ES-I3 (cell line): ENCODE measurements at regions not wholly inside any gene's neighbourhood (a gene's known extent, or its start where the extent isn't known, plus 50 kb on each side); places are given as distances from the start of the nearest gene placed in this dataset.

Experiments
- H3K36me3 ChIP-seq: 2 replicates; pipeline ENCODE4 v1.6.1; 2013; ENCODE audit warnings: mild to moderate bottlenecking, low read length, control low read depth, moderate library complexity; ENCODE audit not compliant: insufficient read depth
- H3K4me1 ChIP-seq: 2 replicates; pipeline ENCODE4 v1.6.1; 2013; ENCODE audit warnings: mild to moderate bottlenecking, control low read depth, low read length; ENCODE audit not compliant: insufficient read depth
- H3K9ac ChIP-seq: 2 replicates; pipeline ENCODE4 v1.6.1; 2013; ENCODE audit warnings: low read depth, mild to moderate bottlenecking, low read length, moderate library complexity
- H3K9me3 ChIP-seq: 2 replicates; pipeline ENCODE4 v1.6.1; 2013; ENCODE audit warnings: mild to moderate bottlenecking, low read length, moderate library complexity; ENCODE audit not compliant: control insufficient read depth, insufficient read depth

GRCh38 chr14:53601409-53601808 lies 355.2 kb downstream of the BMP4 start:
- Histone ChIP-seq H3K9ac (no peak overlapping the region), H3K9me3 (no peaks in the 10 kb centered on the region), H3K36me3 (no peaks in the 10 kb centered on the region), H3K4me1 (no peaks in the 10 kb centered on the region; the same call in 1 of the 2 replicates)

- Histone ChIP-seq H3K9me3 (no peaks in the 10 kb centered on the region), H3K36me3 (no peaks in the 10 kb centered on the region), H3K4me1 (no peaks in the 10 kb centered on the region; the same call in 1 of the 2 replicates), H3K9ac (no peak overlapping the region)
Observed at GRCh38 chr14:53599221-53599945, 357.2 kb downstream of the BMP4 start.

GRCh38 chr14:53596853-53597525 lies 359.6 kb downstream of the BMP4 start:
- no peaks in the 10 kb centered on the region; the same call in 1 of the 2 replicates for H3K4me1 ChIP-seq

GRCh38 chr14:53591816-53592215 lies 364.8 kb downstream of the BMP4 start:
- Histone ChIP-seq H3K36me3 (no peaks in the 10 kb centered on the region), H3K9ac (no peak overlapping the region), H3K9me3 (no peaks in the 10 kb centered on the region), H3K4me1 (no peaks in the 10 kb centered on the region)

More at GRCh38 chr14:53596853-53597525, 359.6 kb downstream of the BMP4 start:
- H3K36me3 ChIP-seq: no peaks in the 10 kb centered on the region
- H3K9ac ChIP-seq: no peak overlapping the region
- no peaks in the 10 kb centered on the region for H3K9me3 ChIP-seq

- Histone ChIP-seq H3K4me1 (no peaks in the 10 kb centered on the region), H3K9ac (no peak overlapping the region), H3K36me3 (no peaks in the 10 kb centered on the region), H3K9me3 (0 out of 2 replicates have a peak, but pooled peaks cover 7% of the 10 kb centered on the region)
Observed at GRCh38 chr14:53581504-53581903, 375.1 kb downstream of the BMP4 start.

GRCh38 chr14:53571641-53572328 lies 384.8 kb downstream of the BMP4 start:
- Histone ChIP-seq H3K9me3 (peaks cover 17% of the 10 kb centered on the region), H3K4me1 (no peaks in the 10 kb centered on the region), H3K36me3 (no peaks in the 10 kb centered on the region), H3K9ac (no peak overlapping the region)

GRCh38 chr14:53570411-53571387 lies 385.9 kb downstream of the BMP4 start:
- Histone ChIP-seq H3K9me3 (peaks cover 6% of the 10 kb centered on the region), H3K9ac (no peak overlapping the region), H3K4me1 (no peaks in the 10 kb centered on the region), H3K36me3 (no peaks in the 10 kb centered on the region)

GRCh38 chr14:53569446-53569845 lies 387.2 kb downstream of the BMP4 start:
- Histone ChIP-seq H3K9ac (no peak overlapping the region), H3K4me1 (no peaks in the 10 kb centered on the region), H3K36me3 (no peaks in the 10 kb centered on the region), H3K9me3 (no peaks in the 10 kb centered on the region; the same call in 1 of the 2 replicates)

- H3K9me3 ChIP-seq: no peaks in the 10 kb centered on the region
- no peaks in the 10 kb centered on the region for H3K4me1 ChIP-seq
- no peaks in the 10 kb centered on the region for H3K36me3 ChIP-seq
- no peak overlapping the region for H3K9ac ChIP-seq
Observed at GRCh38 chr14:53567236-53567780, 389.3 kb downstream of the BMP4 start.

GRCh38 chr14:53564870-53565269 lies 391.8 kb downstream of the BMP4 start:
- no peaks in the 10 kb centered on the region for H3K4me1 ChIP-seq
- H3K9ac ChIP-seq: no peak overlapping the region
- H3K9me3 ChIP-seq: no peaks in the 10 kb centered on the region
- H3K36me3 ChIP-seq: no peaks in the 10 kb centered on the region

GRCh38 chr14:53563628-53564027 lies 393.0 kb downstream of the BMP4 start:
- H3K36me3 ChIP-seq: no peaks in the 10 kb centered on the region
- no peaks in the 10 kb centered on the region for H3K4me1 ChIP-seq
- no peaks in the 10 kb centered on the region for H3K9me3 ChIP-seq
- no peak overlapping the region for H3K9ac ChIP-seq

- Histone ChIP-seq H3K4me1 (no peaks in the 10 kb centered on the region), H3K9me3 (no peaks in the 10 kb centered on the region), H3K9ac (no peak overlapping the region), H3K36me3 (no peaks in the 10 kb centered on the region)
Observed at GRCh38 chr14:53553221-53553620, 400.1 kb upstream of the DDHD1 start.

- Histone ChIP-seq H3K4me1 (no peaks in the 10 kb centered on the region), H3K36me3 (no peaks in the 10 kb centered on the region), H3K9me3 (no peaks in the 10 kb centered on the region), H3K9ac (no peak overlapping the region)
Observed at GRCh38 chr14:53551862-53552261, 398.7 kb upstream of the DDHD1 start.
